HG02973 (cell line): ENCODE measurements at regions not wholly inside any gene's neighbourhood (a gene's known extent, or its start where the extent isn't known, plus 50 kb on each side); places are given as distances from the start of the nearest gene placed in this dataset.
A peak's percentile ranks its signal among the peaks of the same experiment; 100 is the strongest.
"Not testable (repeated sequence)": the region's sequence is repeated elsewhere in the genome, so short reads cannot be mapped to it uniquely, and the experiment has no call there.

ENCODE experiments used
- ATAC-seq: cut with Tn5 transposase; IDR thresholded peaks from one replicate; pipeline ENCODE4 v1.9.1; 2021; ENCODE audit warnings: moderate library complexity; ENCODE audit not compliant: unreplicated experiment

DNA sequence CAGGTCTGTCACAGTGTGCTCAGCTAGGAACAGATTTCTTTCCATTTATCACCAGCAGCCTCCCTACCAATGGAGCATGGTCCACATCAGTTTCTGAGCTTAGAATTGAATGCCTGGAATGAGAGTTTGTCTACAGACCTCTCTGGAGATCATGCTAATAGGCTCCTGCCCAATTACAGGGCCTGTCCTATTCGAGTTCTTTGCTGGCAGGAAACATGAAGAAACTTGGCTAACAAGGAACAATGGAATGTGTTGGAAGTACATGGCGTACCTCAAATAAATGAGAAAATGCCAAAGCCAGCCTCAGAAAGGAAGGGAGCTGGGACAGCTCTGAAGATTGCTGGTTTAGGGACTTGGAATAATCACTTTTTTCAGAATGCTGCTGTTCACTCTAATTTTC is 186.0 kb upstream of the AKR1E2 start:
- no peak for ATAC-seq

DNA sequence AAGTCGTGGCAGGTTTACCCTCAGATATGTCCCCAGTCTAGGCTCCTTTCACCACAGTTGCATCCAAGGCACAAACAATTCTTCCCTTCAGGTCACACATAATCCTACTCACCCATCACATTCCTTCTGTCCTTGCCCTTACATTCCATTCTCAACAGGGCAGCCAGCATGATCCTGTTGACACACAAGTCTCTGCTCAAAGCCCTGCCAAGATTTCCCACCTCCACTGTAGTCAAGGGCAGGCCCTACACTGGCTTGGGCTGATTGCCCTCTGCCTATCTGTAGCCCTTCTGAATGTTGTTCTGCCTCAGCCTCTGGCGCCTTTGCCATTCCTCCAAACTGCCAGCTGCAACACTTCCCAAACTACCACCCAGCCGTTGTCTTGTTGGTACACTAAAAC is 187.9 kb upstream of the AKR1E2 start:
- ATAC-seq, result no peak

DNA sequence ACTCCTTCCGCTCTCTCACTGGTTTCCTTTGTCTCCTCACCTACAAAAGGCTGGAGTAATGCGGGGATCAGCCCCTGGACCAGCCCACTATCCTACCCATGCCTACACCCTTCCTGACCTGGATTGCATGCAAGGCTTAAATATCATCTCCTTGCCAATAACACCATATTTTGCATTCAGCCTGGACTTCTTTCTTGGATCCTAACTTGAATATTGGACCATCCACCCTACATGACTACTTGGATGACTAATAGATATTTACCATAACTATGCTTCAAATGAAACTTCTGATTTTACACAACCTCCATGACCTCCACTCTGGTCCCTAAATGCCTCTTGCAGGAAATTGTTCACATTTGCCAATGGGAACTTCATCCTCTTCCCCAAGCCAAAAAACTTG is 188.3 kb upstream of the AKR1E2 start:
- no peak for ATAC-seq

DNA sequence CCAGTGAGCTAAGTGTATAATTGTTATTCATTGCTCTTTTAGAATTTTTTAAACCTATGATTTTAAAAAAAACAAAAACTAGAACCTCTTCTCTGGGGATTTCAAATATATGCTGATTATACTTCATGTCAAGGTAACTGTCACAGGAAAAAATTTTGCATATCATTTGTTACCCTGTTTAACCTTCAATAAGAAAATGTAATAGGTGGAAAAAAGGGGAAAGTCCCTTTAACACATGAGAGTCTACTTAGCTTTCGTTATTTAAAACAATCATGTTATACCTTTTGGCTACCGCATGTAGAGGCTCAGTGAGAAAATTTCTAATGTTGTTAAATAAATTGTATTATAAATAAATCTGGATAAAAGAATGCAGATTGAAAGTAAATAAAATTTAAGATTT is 190.1 kb upstream of the AKR1E2 start:
- no peak for ATAC-seq

DNA sequence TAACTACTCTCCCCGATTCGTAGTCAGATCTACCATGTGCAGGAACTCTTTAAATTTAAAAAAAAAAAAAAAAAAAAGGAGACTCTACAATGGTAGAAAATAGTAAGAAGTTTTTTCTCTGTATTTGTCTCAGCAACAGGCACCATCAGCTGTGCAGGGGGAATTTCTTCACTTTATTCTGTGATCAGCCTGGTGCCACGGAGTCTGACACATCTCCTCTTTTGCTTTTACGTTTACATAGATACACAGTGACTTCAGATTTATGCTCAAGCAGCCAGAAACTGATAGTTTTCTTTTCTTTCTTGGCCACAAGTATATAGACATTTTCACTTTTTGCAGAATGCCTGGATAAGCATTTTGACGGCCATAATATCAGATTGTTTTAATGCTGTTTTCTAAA is 190.6 kb upstream of the AKR1E2 start:
- ATAC-seq, result no peak

DNA sequence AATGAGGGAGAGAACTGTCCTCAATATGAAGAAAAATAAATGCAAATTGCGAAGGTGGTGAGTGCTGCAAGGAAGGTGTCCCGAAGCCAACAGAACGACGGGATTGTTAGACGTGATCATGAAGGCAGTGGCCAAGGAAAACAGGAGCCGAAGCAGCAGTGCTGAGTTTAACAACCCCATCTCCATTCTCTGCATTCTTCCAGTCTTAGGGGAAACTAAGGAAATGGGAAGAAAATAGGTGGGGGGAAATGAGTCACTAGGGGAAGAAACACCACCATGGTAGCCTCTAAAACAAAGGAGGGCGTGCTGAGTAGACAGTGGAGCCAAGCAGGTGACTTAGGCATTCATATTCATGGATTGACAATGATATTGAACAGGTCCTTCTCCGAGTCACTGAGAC is 192.2 kb upstream of the AKR1E2 start:
- no peak for ATAC-seq

DNA sequence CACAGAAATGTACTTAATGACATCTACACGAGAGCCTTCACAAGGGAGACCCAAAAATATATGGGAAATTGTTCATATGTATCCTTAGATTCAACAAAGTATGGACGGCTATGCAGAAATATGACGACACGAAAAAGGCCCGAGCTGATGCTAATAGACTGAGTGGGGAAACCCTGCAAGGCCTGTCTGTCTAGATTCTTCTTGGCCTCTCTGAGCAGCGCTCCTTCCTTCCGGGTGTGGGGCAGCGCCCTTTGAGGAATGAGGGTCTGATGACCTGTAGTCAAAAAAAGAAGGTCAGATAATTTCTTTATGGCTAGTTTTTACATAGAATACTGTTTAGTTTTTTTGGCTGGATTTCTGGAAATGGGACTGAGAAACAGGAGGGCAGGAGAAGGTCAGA is 192.8 kb upstream of the AKR1E2 start:
- no peak for ATAC-seq

DNA sequence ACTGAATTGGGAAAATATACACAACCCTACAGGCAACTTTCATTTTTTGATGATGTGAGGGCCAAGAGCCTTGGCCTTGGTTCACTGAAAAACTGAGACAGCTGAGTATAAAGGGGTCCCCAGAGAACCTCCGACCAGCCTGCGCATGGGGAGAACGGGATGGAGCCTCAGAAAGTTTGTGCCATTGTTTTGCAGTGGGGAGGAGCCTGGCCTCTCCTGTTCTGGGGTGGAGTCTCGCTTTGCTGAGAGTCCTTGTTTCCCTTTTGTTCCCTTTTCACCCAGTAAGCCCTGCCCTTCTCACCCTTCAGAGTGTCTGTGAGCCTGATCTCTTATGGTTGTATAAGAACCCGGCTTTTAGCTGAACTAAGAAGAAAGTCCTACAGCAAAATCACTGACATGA is 193.2 kb upstream of the AKR1E2 start:
- no peak for ATAC-seq

DNA sequence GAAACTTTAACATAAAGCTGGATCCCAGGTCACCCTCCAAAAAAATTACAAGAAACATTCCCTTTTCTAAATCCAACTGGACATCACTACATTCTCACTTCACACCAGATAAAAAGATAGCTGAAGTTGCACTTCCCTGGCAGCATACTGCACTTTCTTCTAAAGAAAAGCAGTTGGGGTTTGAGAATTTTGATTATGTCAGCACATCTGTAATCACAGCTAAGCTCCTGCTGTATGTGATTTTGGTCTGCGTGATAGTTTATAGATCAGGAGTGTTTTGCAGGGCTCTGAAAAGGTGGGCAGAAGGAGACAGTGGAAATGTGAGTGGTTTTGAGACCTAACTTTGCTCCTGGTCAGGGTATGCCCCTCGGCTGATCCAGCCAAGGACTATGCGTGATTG is 199.1 kb upstream of the AKR1E2 start:
- no peak for ATAC-seq

DNA sequence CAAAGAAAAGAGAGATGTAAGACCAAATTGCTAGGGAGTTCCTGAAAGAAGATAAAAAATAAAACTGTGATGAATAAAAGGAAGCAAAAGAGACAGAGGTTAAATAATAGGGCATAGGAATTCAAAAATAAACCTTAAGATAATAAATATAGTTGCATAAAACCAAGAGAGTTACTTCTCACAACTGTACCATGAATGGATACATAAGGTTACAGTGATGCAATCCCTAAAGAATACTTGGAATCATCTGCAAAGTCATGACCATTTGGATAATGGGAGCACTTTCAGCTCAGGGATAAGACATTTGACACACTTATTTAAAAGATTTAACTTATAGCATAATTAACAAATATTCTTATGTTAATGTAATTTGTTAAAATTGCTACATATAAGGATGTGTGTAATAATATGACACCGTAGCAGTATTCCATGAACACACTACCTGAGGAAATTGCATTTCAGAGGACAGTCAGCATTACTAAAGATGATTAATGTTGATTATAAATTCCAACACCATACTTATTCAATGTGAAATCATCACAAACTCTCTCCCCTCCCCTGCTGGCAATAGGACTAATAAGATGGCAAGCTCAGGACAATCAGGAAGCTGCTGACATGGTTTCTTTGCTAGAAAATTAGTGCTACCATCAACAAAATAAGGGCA is 202.1 kb upstream of the AKR1E2 start:
- ATAC-seq, result no peak

DNA sequence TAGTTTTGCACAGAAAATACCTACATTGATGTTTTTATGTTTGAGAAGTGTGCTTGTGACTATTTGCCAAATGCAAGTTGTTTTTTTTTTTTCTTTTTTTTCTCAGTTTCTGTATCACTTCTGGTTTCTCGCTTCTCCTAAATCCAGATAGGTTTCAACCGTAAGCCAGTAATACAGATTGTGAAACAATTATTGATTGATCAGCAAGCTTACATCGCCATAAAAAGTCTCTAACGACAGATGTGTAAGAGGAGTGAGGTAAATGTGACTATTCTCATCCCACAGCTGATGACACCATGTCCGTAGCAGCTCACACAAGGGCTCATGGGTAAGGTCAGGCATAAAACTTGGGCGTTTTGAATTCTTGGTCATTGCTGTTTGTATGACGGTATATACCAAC is 202.8 kb upstream of the AKR1E2 start:
- peak; percentile 50 for ATAC-seq

DNA sequence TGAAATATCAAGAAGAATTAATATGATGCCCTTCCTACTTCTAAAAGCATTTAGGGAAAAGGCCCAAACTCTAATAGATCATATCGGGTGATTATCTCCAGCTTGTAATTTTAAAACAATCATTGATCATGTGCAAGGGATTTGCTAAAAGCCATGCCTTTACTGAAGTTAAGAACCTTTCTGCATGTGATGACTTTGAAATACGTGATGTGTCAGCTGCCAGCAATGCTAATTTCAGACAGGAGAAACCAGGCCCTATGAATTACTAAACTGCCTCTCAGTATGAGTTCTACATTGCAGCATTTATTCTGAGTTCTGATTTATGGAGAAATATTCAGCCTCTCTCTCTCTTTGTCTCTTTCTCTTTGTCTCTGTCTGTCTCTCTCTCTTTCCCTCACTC is 203.6 kb upstream of the AKR1E2 start:
- no peak for ATAC-seq

DNA sequence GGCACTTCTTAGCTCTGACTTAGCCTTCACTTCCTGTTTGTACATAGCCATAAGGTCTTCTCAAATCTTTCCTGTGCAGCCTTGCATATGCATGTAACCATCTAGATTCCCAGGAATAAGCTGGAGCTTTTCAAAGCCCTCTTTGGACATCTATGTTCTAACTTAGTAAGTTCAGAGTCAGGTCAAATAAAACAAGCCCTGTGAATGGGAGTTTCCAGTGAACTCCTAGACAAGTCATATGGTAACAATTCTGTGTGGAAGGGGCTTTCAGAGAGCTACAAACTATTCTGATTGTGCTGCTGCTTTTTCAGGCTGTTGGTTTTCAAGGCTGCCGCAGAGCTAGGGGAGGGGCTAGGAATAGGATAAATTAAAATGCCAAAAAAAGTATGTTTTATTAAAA is 208.4 kb upstream of the AKR1E2 start:
- ATAC-seq, result no peak

DNA sequence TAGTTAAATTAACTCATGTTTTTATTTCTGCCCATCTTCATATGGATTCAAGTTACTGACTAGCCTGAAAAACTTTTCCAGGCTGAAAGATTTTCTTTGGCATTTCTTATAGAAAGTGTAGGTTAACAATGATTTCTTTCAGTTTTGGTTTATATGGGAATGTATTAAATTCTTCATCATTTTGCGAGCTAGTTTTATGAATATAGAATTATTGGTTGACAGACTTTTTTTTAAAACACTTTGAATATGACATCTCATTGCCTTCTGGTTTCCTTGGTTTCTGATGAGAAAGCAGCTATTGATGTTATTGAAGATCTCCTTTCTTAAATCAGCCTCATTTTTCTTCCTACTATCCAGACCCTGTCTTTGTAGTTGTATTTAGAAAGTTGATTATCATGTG is 211.0 kb upstream of the AKR1E2 start:
- ATAC-seq, result no peak

DNA sequence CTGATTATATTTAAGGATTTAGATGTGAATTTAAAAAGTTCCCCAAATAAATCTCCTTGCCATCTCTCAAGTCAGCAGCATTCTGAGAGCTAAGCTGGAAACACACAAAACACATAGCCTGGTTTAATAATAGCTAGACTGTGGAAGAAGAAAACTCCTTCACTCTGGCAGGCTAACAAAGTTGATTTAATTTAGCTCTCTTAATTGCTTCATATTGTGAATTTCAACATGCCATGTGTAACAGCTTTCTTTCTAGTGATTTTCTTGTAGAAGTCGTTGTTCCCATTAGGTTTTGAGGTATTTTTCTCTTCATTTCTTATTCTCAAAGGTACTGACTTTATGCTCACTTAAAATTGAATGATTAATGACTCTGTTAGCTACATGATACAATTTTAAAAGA is 216.8 kb upstream of the AKR1E2 start:
- ATAC-seq, result no peak

DNA sequence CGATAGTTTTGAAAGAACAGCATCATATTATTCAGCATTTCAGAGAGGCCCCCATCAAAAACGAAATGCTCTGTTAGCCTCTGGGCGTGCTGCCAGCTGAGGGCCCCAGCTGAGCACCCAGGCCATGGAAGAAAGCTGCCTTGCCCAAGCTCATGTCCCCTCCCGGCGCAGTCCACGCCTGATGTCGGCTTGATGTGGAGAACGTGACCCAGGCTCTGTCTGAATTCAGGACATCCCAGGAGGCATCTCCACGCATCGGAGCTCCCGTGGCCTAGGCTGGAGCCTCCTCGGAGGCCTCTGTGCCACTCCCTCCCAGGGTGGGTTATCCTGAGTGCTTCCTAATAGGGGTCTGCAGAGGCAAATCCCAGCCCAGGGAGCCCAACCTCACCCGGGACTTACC is 218.3 kb upstream of the AKR1E2 start:
- no peak for ATAC-seq

DNA sequence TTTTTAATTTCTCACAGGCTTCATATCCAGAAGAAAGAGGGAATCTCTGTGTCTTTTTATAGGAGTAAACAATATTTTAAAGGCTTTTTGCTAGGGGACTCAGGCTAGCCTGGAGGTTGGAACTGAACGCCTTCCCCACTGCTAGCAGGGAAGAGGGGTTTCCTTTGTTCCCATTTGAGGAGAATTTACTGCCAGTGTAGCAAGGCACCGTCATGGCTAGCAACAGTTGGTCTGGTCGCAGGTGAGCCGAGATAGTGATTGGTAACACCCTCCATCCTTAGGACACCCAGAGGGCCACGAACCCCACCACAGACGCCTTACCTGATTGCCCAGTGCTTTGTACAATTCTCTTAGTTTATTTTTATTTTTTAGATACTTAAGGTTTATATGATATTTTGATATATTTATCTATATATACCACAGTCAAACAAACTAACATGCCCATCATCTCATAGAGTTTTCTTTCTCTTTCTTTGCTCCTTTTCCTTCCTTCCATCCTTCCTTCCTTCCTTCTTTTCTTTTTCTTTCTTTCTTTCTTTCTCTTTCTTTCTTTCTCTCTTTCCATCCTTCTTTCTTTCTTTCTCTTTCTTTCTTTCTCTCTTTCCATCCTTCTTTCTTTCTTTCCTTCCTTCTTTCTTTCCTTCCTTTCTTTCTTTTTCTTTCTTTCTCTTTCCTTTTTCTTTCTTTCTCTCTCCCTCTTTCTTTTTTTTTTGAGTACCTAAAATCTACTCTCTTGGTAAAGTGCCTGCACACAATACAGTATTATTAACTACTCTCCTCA is 219.0 kb upstream of the AKR1E2 start:
- no peak for ATAC-seq

DNA sequence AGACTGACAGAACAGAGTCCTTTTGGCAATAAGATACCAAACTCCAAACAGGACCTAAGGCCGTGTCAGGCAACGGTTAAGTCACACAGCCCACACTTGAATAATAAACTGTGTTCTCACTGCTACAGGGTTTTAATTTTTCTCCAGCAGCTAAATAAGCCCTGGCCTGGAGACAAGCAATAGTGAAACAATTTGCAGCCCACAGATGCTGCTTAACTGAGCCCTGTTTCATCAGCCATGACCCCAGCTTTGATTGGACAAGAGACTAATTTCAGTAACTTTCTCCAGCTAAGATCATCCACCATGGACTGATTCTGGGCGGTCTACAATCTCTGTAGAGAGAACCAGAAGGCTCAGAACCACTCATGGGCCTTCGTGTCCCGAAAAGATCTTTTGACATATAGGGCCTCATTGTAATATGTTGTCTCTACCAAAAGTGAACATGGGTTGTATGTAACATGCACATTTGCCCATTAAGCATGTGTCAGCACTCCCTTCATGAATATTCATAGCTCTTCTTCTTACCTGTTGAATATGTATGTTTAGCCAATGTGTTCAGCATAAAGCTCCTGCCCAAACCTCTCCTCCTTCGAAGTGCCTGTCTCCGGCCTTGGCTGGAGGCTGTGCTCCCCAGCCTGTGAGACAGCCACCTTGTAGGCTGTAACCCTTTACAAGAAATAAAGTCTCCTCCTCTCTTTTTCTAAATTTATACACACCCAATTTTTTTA is 223.1 kb upstream of the AKR1E2 start:
- ATAC-seq, result no peak

DNA sequence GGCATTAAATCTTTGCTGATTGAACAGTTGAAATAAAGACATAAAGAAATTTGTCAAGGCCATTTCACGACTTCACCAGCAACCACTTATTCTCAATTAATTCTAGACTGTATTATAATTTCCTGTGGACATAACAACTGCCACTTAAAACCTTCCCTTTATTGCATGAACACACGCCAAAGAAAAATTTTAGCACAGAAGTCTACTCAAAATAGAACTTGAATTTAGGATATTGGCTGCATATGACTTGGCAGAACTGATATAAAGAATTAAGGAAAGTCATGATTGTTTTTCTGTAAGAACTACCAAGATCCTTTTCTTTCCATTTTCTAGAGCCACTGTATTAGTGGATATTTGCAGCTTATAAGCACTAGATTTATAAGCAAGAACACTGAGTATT is 226.5 kb upstream of the AKR1E2 start:
- ATAC-seq, result no peak

DNA sequence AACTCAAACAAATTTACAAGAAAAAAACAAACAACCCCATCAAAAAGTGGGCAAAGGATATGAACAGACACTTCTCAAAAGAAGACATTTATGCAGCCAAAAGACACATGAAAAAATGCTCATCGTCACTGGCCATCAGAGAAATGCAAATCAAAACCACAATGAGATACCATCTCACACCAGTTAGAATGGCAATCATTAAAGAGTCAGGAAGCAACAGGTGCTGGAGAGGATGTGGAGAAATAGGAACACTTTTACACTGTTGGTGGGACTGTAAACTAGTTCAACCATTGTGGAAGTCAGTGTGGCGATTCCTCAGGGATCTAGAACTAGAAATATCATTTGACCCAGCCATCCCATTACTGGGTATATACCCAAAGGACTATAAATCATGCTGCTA is 228.1 kb upstream of the AKR1E2 start:
- ATAC-seq, result not testable (repeated sequence)

DNA sequence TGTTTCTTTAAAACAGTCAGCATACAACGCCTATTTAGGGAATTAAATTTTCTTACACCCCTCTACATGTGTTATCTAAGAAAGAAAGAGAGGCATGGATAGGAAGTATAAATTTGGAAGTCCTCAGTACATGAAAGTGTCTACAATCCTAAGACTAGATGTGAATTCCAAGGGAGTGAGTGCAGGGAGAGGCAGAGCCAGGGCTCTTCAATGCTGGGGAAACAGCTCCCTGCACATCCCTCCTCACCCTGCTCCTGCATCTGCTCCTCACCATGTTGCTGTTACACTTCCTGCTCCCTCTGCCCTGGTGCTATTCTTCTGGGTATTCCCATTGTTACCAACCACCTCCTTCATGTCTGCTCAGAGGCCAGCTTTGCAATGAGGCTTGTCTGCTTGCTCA is 229.1 kb upstream of the AKR1E2 start:
- no peak for ATAC-seq

DNA sequence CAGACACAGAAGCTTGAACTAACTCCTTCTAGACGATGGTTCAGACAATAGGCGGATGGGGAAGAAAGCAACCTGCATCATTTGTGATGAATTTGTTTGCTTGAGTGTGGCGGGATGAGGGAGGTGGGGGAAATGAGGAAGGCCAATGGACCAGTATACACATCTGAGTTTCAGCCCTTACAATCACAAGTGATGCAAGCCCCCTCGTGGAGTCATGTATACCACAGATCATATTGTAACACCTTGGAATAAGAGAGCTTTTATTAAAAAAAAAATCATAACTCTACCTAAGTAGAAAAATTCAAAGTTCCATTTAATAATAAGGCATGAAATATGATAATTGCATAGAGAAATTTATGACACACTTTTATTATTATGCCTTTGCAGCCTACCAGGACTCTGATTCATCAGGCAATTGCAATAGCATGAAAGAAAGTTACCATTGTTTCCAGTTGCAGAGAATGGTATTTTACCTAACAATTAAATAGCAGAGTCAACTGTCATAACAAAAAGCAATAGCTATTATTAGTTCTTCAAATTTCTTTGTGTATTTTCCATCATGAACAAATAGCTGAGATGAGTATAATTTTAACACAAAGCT is 230.2 kb upstream of the AKR1E2 start:
- ATAC-seq, result no peak
